Right lobe of liver (tissue), 4 donors: ENCODE measurements at regions not wholly inside any gene's neighbourhood (a gene's known extent, or its start where the extent isn't known, plus 50 kb on each side); places are given as distances from the start of the nearest gene placed in this dataset.
"Not testable (repeated sequence)": the region's sequence is repeated elsewhere in the genome, so short reads cannot be mapped to it uniquely, and the experiment has no call there.

Source experiments
- CTCF ChIP-seq, 4 donors: fragments of 200-600 bp in 3 of 4; fragments of 450-650 bp in 1 of 4; IDR thresholded peaks; one replicate each; pipeline versions ENCODE4 v1.5.1 to v1.8.0; 2016 to 2022; ENCODE audit warnings: antibody characterized with exemption in 4 of 4, mild to moderate bottlenecking in 2 of 4
- POLR2A ChIP-seq: fragments of 450-650 bp; IDR thresholded peaks from one replicate; pipeline ENCODE4 v1.6.1; 2017; ENCODE audit warnings: antibody characterized with exemption, mild to moderate bottlenecking
- donor health status: DM: no; HTN: no; CAD: no.
- donor health status: DM: no; HTN: no; CAD: no.
- donor health status: DM: no; HTN: yes; CAD: no.

- not testable (repeated sequence) for TF ChIP-seq POLR2A; CTCF (IDR thresholded peaks at IDR 0.05)
Observed at GRCh38 chr9:62693019-62693418, 1503.2 kb downstream of the SPATA31A7 start.
